NCI-H1694 (cell line): ENCODE measurements at regions not wholly inside any gene's neighbourhood (a gene's known extent, or its start where the extent isn't known, plus 50 kb on each side); places are given as distances from the start of the nearest gene placed in this dataset.

Experiments used
- DNase-seq: peaks from one replicate; lab custom pipeline; 2025; lab: John Stamatoyannopoulos, UW

- no peak for DNase-seq
Measured at GRCh38 chr6:100135977-100136376, 142.0 kb upstream of the MCHR2 start.

GRCh38 chr6:100134703-100135102 lies 140.7 kb upstream of the MCHR2 start:
- no peak for DNase-seq

- DNase-seq = no peak
Measured at GRCh38 chr6:100134297-100134696, 140.3 kb upstream of the MCHR2 start.

GRCh38 chr6:100132005-100132404 lies 138.0 kb upstream of the MCHR2 start:
- DNase-seq = no peak

GRCh38 chr6:100130630-100131029 lies 136.6 kb upstream of the MCHR2 start:
- DNase-seq = no peak

- DNase-seq = no peak
Measured at GRCh38 chr6:100126790-100127484, 132.9 kb upstream of the MCHR2 start.

GRCh38 chr6:100121854-100122609 lies 128.0 kb upstream of the MCHR2 start:
- no peak for DNase-seq

- no peak for DNase-seq
Measured at GRCh38 chr6:100119261-100119660, 125.2 kb upstream of the MCHR2 start.

- DNase-seq = no peak
Measured at GRCh38 chr6:100118301-100118700, 124.3 kb upstream of the MCHR2 start.

GRCh38 chr6:100117680-100118079 lies 123.7 kb upstream of the MCHR2 start:
- no peak for DNase-seq

- DNase-seq = peak; percentile 75
Measured at GRCh38 chr6:100116411-100117194, 122.6 kb upstream of the MCHR2 start.

GRCh38 chr6:100115407-100116101 lies 121.5 kb upstream of the MCHR2 start:
- DNase-seq = no peak

GRCh38 chr6:100112855-100113508 lies 119.0 kb upstream of the MCHR2 start:
- no peak for DNase-seq

- no peak for DNase-seq
Measured at GRCh38 chr6:100105919-100106529, 112.0 kb upstream of the MCHR2 start.

- no peak for DNase-seq
Measured at GRCh38 chr6:100105138-100105537, 111.1 kb upstream of the MCHR2 start.

GRCh38 chr6:100103931-100104330 lies 109.9 kb upstream of the MCHR2 start:
- no peak for DNase-seq

- DNase-seq = no peak
Measured at GRCh38 chr6:100103194-100103593, 109.2 kb upstream of the MCHR2 start.

GRCh38 chr6:100101644-100102043 lies 107.6 kb upstream of the MCHR2 start:
- no peak for DNase-seq

GRCh38 chr6:100100776-100101175 lies 106.8 kb upstream of the MCHR2 start:
- DNase-seq = no peak

GRCh38 chr6:100099189-100100074 lies 105.4 kb upstream of the MCHR2 start:
- DNase-seq = peak; percentile 33
